ENCODE measurements at regions not wholly inside any gene's neighbourhood (a gene's known extent, or its start where the extent isn't known, plus 50 kb on each side); places are given as distances from the start of the nearest gene placed in this dataset.

DNA sequence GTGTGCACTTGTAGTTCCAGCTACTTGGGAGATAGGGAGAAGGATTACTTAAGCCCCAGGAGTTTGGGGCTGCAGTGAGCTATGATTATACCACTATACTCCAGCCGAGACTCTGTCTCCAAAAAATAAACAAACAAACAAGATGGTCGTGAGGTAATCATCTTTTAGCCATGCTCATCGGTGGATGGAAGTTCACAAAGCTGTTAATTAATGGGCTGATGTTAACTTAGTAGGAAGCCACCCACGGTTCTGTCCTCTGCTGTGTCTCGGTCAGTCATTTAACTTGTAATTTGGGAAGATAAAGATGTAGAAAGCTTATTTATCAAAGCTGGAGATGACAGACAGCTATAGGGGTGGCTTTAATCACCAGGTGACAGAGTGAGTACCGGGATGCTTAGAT, 64.9 kb downstream of the ARHGEF18 start:
- Histone ChIP-seq H3K4me2 (ENCODE audit: insufficient read depth, low read length) (no peak overlapping the region), H2AFZ (ENCODE audit: low read depth, low read length) (no peak overlapping the region), H4K20me1 (replicated peaks; ENCODE audit: control insufficient read depth, insufficient read depth, low read length) (peaks cover 14% of the 10 kb centered on the region; the same call in 1 of the 2 replicates), H3K79me2 (ENCODE audit: control insufficient read depth, insufficient read depth, low read length) (0 out of 3 replicates have a peak, but pooled peaks cover 2% of the 10 kb centered on the region), H3K27ac (ENCODE audit: extremely low read depth, low read depth, low read length) (no peak overlapping the region), H3K4me1 (replicated peaks in 1 of 2; ENCODE audit: control insufficient read depth in 2 of 2, insufficient read depth in 2 of 2, low read length in 2 of 2) (peaks cover 4 to 10% of the 10 kb centered on the region in 2 experiments; a peak in 4 of 5 replicates), H3K36me3 (ENCODE audit: control insufficient read depth, insufficient read depth, low read length) (0 out of 3 replicates have a peak, but pooled peaks cover 2% of the 10 kb centered on the region), H3K27me3 (ENCODE audit: control insufficient read depth in 2 of 2, insufficient read depth in 2 of 2, low read length in 2 of 2) (no peaks in the 10 kb centered on the region), H3K9me1 (ENCODE audit: control insufficient read depth, insufficient read depth, low read length) (no peaks in the 10 kb centered on the region), H3K4me3 (no peak overlapping the region), H3K9me3 (replicated peaks; ENCODE audit: control insufficient read depth, insufficient read depth, low read depth, low read length) (no peaks in the 10 kb centered on the region), H3K9ac (ENCODE audit: insufficient read depth in 1 of 2, low read depth in 2 of 2, low read length in 2 of 2) (no peak overlapping the region)
- WGBS (ENCODE audit: insufficient coverage, low coverage, missing lambda C conversion rate): 11% methylated on average over 6 of the region's 6 CpGs
- DNase-seq (ENCODE audit: extremely low read depth in 1 of 4, low spot score in 3 of 4) (peak in 1 of 4 experiments; percentile 4), FAIRE-seq (no peak), ATAC-seq (no peak)
- in situ Hi-C loops (cut with MboI): no loop called here
- ChIA-PET CTCF (ENCODE audit: low intra/inter-chr PET ratio) (no interaction called here), POLR2A (interaction anchor here (1.2 kb wide), 1 partner anchor 13 kb away, joined by 3 read pairs; no protein-coding TSS in a partner anchor)
- intact Hi-C loops (cut with micrococcal nuclease): no loop called here
- TF ChIP-seq HMGN3 (IDR thresholded peaks at IDR 0.05; ENCODE audit: borderline replicate concordance, extremely low read depth, insufficient read length, low read depth, low read length): no peak
- no TSS peak for BruUV-seq (replicated peaks)

DNA sequence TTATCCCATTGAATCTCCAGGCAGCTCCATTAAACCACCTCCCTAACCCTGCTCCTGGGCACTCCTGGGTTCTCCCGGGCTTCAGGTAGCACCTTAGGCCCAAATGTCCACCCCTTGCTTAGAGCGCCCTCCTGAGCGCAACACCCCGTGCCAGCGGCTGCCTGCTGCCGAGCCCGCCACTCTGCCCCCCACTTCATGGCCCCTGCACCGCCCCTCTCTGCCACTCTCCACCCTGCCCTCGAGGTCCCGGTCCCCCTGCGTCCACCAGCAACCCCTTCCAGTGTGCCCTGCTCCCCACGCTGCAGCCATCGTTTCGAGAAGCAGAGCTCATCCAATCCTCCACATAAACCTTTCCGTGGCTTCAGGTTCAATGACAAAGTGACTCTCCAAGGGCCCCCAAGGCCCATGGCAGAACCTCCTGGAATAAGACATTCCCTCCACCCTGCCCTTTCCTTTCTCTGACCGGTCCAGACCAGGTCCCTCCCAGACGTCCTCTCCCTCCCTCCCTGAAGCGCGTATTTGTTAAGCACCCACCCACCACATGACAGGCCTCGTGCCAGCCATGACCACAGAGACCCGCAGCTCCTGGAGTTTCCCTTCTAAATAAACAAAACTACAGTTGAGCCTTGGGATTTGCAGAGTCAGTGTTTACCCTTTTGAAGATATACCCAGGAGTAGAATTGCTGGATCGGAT, 66.6 kb downstream of the ARHGEF18 start:
- peaks cover 20% of the 10 kb centered on the region; the same call in 1 of the 2 replicates for H4K20me1 ChIP-seq (replicated peaks; ENCODE audit: control insufficient read depth, insufficient read depth, low read length)
- no peak overlapping the region for H3K27ac ChIP-seq (ENCODE audit: extremely low read depth, low read depth, low read length)
- peaks cover 4 to 14% of the 10 kb centered on the region in 2 experiments; a peak in 4 of 5 replicates for H3K4me1 ChIP-seq (replicated peaks in 1 of 2; ENCODE audit: control insufficient read depth in 2 of 2, insufficient read depth in 2 of 2, low read length in 2 of 2)
- no peaks in the 10 kb centered on the region for H3K9me3 ChIP-seq (replicated peaks; ENCODE audit: control insufficient read depth, insufficient read depth, low read depth, low read length)
- DNase-seq (ENCODE audit: extremely low read depth in 1 of 4, low spot score in 3 of 4) (peak in 1 of 4 experiments; percentile 8), ATAC-seq (no peak), FAIRE-seq (no peak)
- in situ Hi-C loops (cut with MboI) (no loop called here), intact Hi-C loops (cut with micrococcal nuclease) (no loop called here)
- ChIA-PET CTCF (ENCODE audit: low intra/inter-chr PET ratio) (no interaction called here), POLR2A (no interaction called here)
- WGBS (ENCODE audit: insufficient coverage, low coverage, missing lambda C conversion rate): 65% methylated on average over 17 of the region's 22 CpGs
- no peak overlapping the region for H3K9ac ChIP-seq (ENCODE audit: insufficient read depth in 1 of 2, low read depth in 2 of 2, low read length in 2 of 2)
- H3K79me2 ChIP-seq (ENCODE audit: control insufficient read depth, insufficient read depth, low read length): 0 out of 3 replicates have a peak, but pooled peaks cover under 1% of the 10 kb centered on the region
- no peak overlapping the region for H3K4me3 ChIP-seq
- 0 out of 3 replicates have a peak, but pooled peaks cover 2% of the 10 kb centered on the region for H3K36me3 ChIP-seq (ENCODE audit: control insufficient read depth, insufficient read depth, low read length)
- no peaks in the 10 kb centered on the region for H3K9me1 ChIP-seq (ENCODE audit: control insufficient read depth, insufficient read depth, low read length)
- TF ChIP-seq, protein P1, sequence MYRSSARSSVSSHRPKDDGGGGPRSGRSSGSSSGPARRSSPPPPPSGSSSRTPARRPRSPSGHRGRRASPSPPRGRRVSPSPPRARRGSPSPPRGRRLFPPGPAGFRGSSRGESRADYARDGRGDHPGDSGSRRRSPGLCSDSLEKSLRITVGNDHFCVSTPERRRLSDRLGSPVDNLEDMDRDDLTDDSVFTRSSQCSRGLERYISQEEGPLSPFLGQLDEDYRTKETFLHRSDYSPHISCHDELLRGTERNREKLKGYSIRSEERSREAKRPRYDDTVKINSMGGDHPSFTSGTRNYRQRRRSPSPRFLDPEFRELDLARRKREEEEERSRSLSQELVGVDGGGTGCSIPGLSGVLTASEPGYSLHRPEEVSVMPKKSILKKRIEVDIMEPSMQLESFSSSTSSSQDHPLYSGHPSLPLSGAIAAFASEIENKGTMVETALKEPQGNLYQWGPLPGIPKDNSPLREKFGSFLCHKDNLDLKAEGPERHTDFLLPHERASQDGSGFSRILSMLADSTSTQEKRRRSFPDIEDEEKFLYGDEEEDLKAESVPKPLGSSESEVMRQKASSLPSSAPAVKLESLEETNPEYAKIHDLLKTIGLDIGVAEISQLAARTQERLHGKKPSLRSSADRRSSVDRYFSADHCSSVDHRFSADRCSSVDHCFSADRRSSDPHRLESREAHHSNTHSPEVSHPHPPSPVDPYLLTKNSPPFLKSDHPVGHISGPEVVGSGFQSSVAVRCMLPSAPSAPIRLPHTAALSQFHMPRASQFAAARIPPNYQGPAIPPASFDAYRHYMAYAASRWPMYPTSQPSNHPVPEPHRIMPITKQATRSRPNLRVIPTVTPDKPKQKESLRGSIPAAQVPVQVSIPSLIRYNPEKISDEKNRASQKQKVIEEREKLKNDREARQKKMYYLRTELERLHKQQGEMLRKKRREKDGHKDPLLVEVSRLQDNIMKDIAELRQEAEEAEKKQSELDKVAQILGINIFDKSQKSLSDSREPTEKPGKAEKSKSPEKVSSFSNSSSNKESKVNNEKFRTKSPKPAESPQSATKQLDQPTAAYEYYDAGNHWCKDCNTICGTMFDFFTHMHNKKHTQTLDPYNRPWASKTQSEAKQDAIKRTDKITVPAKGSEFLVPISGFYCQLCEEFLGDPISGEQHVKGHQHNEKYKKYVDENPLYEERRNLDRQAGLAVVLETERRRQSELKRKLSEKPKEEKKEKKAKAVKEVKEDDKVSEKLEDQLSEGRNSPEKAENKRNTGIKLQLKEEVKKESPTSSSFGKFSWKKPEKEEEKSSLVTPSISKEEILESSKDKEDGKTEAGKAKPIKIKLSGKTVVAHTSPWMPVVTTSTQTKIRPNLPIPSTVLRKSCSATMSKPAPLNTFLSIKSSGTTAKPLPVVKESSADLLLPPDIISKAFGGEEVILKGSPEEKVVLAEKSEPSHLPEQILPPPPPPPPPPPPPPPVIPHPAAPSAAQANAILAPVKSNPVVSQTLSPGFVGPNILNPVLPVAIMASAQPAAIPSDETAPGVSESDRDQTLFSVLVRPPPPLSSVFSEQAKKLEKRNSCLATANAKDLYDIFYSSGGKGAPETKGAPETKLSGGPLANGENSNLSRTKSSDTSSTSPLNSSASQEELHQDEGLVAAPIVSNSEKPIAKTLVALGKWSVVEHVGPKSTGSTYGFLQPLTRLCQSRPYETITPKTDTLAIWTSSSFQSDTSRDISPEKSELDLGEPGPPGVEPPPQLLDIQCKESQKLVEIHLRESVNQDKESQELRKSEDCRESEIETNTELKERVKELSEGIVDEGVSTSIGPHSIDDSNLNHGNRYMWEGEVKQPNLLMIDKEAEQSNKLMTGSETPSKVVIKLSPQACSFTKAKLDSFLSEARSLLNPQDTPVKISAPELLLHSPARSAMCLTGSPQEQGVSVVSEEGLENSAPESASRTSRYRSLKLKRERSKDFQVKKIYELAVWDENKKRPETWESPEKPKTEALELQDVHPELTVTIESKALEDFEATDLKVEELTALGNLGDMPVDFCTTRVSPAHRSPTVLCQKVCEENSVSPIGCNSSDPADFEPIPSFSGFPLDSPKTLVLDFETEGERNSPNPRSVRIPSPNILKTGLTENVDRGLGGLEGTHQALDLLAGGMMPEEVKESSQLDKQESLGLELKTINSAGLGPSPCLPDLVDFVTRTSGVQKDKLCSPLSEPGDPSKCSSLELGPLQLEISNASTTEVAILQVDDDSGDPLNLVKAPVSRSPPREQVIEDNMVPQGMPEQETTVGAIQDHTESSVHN (IDR thresholded peaks at IDR 0.05; ENCODE audit: borderline replicate concordance in 1 of 2, low read depth in 1 of 2): no peak
- TF ChIP-seq, protein P2, sequence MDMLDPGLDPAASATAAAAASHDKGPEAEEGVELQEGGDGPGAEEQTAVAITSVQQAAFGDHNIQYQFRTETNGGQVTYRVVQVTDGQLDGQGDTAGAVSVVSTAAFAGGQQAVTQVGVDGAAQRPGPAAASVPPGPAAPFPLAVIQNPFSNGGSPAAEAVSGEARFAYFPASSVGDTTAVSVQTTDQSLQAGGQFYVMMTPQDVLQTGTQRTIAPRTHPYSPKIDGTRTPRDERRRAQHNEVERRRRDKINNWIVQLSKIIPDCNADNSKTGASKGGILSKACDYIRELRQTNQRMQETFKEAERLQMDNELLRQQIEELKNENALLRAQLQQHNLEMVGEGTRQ (CRISPR knock-in tag; IDR thresholded peaks at IDR 0.05): no peak
- no TSS peak for BruUV-seq (replicated peaks)
- no peak overlapping the region for H2AFZ ChIP-seq (ENCODE audit: low read depth, low read length)
- H3K27me3 ChIP-seq (ENCODE audit: control insufficient read depth in 2 of 2, insufficient read depth in 2 of 2, low read length in 2 of 2): no peaks in the 10 kb centered on the region
- no peak overlapping the region for H3K4me2 ChIP-seq (ENCODE audit: insufficient read depth, low read length)
